ENCODE measurements at regions not wholly inside any gene's neighbourhood (a gene's known extent, or its start where the extent isn't known, plus 50 kb on each side); places are given as distances from the start of the nearest gene placed in this dataset.

DNA sequence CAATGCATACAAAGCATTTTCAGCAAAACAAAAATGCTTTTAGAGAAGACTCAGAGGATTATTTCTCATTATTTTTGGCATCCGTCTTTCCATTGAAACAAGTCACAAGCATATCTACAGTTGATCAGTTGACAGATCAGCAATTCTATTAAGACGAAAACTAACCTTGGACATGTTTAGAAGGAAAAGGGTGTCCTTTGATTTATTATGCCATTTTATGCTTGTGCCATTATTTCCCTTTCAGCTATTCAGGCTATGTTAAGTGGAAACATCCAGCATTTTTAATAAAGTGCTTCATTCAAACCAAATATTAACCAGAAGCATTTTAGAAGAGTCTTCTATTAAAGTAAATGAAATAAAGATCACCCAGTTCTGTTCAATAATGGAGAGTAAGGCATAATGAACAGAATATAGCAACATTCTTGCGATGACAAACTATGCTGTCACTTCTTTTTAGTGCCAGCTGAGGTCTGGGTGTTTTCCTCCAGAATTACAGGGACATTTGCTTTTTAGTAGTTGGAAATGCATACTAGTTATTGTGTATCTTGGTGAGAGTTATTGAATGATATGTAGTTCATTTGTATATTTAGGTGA lies 481.4 kb downstream of the PLA2G4A start:
- TF ChIP-seq CTCF (IDR thresholded peaks at IDR 0.05; ENCODE audit: low read length): no peak
- no peak for TF ChIP-seq EZH2 (optimal IDR thresholded peaks at IDR 0.05; ENCODE audit: low read depth, low read length)
- no peak for TF ChIP-seq EZH2phosphoT487 (IDR thresholded peaks at IDR 0.05; ENCODE audit: low read length)

Measured in MM.1S (cell line).